Esophagus squamous epithelium (tissue), 4 donors: ENCODE measurements at regions not wholly inside any gene's neighbourhood (a gene's known extent, or its start where the extent isn't known, plus 50 kb on each side); places are given as distances from the start of the nearest gene placed in this dataset.

ENCODE experiments used
- POLR2A ChIP-seq, 4 donors: fragments of 450-650 bp; IDR thresholded peaks; one replicate each; pipeline ENCODE4 v1.6.1; 2017; ENCODE audit warnings: antibody characterized with exemption in 4 of 4, mild to moderate bottlenecking in 4 of 4, moderate library complexity in 3 of 4
- TF ChIP-seq, protein P1 (sequence below), 6 experiments: fragments of 450-650 bp in 4 of 6; fragments of 200-600 bp in 2 of 6; sonication (generic) in 2 of 6; IDR thresholded peaks; one replicate each; pipeline ENCODE4 v1.5.1; 2016 to 2019; ENCODE audit warnings: antibody characterized with exemption in 6 of 6, mild to moderate bottlenecking in 4 of 6, moderate library complexity in 4 of 6

DNA sequence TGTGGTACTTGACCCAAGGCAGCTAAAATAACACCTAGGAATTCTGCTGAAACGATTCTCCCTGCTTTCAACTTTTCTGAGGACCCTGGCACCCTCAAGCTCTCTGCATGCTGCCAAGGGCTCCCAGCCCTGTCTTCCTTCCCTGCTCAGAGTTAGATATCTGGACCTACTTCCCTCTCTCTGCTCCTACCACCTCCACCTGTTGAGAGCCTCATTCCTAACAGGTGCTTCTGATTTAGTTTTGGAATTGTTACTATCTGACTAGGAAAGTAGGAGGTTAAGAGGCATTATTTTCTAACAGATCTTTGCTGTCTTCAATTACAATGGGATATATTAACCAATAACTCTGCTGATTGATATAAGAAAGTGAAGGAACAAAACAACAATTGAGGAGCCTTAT lies 253.8 kb downstream of the FZD1 start:
- TF ChIP-seq, protein P1, sequence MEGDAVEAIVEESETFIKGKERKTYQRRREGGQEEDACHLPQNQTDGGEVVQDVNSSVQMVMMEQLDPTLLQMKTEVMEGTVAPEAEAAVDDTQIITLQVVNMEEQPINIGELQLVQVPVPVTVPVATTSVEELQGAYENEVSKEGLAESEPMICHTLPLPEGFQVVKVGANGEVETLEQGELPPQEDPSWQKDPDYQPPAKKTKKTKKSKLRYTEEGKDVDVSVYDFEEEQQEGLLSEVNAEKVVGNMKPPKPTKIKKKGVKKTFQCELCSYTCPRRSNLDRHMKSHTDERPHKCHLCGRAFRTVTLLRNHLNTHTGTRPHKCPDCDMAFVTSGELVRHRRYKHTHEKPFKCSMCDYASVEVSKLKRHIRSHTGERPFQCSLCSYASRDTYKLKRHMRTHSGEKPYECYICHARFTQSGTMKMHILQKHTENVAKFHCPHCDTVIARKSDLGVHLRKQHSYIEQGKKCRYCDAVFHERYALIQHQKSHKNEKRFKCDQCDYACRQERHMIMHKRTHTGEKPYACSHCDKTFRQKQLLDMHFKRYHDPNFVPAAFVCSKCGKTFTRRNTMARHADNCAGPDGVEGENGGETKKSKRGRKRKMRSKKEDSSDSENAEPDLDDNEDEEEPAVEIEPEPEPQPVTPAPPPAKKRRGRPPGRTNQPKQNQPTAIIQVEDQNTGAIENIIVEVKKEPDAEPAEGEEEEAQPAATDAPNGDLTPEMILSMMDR (IDR thresholded peaks at IDR 0.05), result no peak
- TF ChIP-seq POLR2A (IDR thresholded peaks at IDR 0.05), result no peak
